ENCODE measurements at regions not wholly inside any gene's neighbourhood (a gene's known extent, or its start where the extent isn't known, plus 50 kb on each side); places are given as distances from the start of the nearest gene placed in this dataset.

- Histone ChIP-seq H3K27ac (ENCODE audit: low read depth in 2 of 2, low read length in 1 of 2) (no peak overlapping the region), H2AFZ (ENCODE audit: low read depth) (no peak overlapping the region), H3K4me1 (ENCODE audit: control insufficient read depth in 1 of 2, insufficient read depth in 2 of 2, low read depth in 1 of 2, low read length in 1 of 2) (no peaks in the 10 kb centered on the region), H3K27me3 (ENCODE audit: insufficient read depth) (no peaks in the 10 kb centered on the region), H4K20me1 (ENCODE audit: insufficient read depth) (no peaks in the 10 kb centered on the region), H3K9me3 (no peaks in the 10 kb centered on the region), H3K36me3 (replicated peaks in 1 of 2; ENCODE audit: control insufficient read depth in 1 of 2, insufficient read depth in 2 of 2, low read length in 1 of 2) (no peaks in the 10 kb centered on the region), H3F3A (replicated peaks; ENCODE audit: insufficient read depth) (peaks cover 4% of the 10 kb centered on the region), H3K4me3 (ENCODE audit: low read depth in 2 of 2, low read length in 1 of 2) (no peak overlapping the region), H3K79me2 (ENCODE audit: insufficient read depth) (no peaks in the 10 kb centered on the region), H3K9ac (no peak overlapping the region), H3K9me2 (no peaks in the 10 kb centered on the region), H3K4me2 (no peak overlapping the region)
- DNase-seq = no peak
- ChIA-PET POLR2A (no interaction called here), CTCF (interaction anchor here (0.9 kb wide), 1 partner anchor 9 kb away, joined by 4 read pairs; no protein-coding TSS in a partner anchor)
- TF ChIP-seq TEAD4 (IDR thresholded peaks at IDR 0.05; ENCODE audit: borderline replicate concordance, insufficient read depth) (no peak), GATA2 (CRISPR knock-in tag; IDR thresholded peaks at IDR 0.05) (no peak), ELF1 (IDR thresholded peaks at IDR 0.05) (no peak), RFX5 (IDR thresholded peaks at IDR 0.05; ENCODE audit: low read length) (no peak), EP300 (IDR thresholded peaks at IDR 0.05; ENCODE audit: borderline replicate concordance in 1 of 2, low read depth in 1 of 2, low read length in 1 of 2) (no peak), CTCF (IDR thresholded peaks at IDR 0.05) (no peak)
Observed at GRCh38 chr2:180653481-180653880, 326.9 kb upstream of the UBE2E3 start.

DNA sequence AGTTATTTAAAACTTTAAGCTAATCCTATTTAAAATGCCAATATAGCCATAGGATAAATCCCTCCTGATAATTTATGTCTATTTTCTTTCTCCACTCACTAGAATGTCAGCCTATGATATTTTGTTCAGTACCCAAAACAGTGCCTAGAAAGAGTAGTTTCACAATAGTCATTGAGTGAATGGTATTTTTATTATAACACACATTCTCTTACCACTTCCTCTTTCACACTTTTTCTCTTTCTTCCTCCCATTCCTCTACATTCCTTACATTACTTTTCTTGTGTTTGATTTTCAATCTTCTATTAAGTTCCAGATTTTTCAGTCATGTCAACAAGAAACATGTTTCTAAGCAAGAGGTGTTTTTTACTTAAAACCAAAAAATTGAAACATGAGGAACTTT lies 327.6 kb upstream of the UBE2E3 start:
- TF ChIP-seq EP300 (IDR thresholded peaks at IDR 0.05; ENCODE audit: borderline replicate concordance in 1 of 2, low read depth in 1 of 2, low read length in 1 of 2) (no peak), CHD2 (IDR thresholded peaks at IDR 0.05; ENCODE audit: low read length, partially characterized antibody) (no peak), FOSL2 (IDR thresholded peaks at IDR 0.05; ENCODE audit: borderline replicate concordance, low read depth) (no peak), RFX5 (IDR thresholded peaks at IDR 0.05; ENCODE audit: low read length) (no peak), RCOR1 (IDR thresholded peaks at IDR 0.05; ENCODE audit: low read length) (no peak), TAF1 (IDR thresholded peaks at IDR 0.05; ENCODE audit: borderline replicate concordance, low read depth, low read length) (no peak), TCF12 (IDR thresholded peaks at IDR 0.05) (no peak), GABPA (IDR thresholded peaks at IDR 0.05; ENCODE audit: low read depth) (no peak), SIN3A (IDR thresholded peaks at IDR 0.05; ENCODE audit: borderline replicate concordance, low read depth, low read length) (no peak), ELF1 (IDR thresholded peaks at IDR 0.05) (no peak)
- TF ChIP-seq, protein P1, sequence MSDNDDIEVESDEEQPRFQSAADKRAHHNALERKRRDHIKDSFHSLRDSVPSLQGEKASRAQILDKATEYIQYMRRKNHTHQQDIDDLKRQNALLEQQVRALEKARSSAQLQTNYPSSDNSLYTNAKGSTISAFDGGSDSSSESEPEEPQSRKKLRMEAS (IDR thresholded peaks at IDR 0.05; ENCODE audit: low read depth) = no peak
- Histone ChIP-seq H3K27ac (ENCODE audit: low read depth in 2 of 2, low read length in 1 of 2) (no peak overlapping the region), H3K4me2 (no peak overlapping the region), H3K27me3 (ENCODE audit: insufficient read depth) (no peaks in the 10 kb centered on the region), H3K79me2 (ENCODE audit: insufficient read depth) (no peaks in the 10 kb centered on the region), H3K9me2 (no peaks in the 10 kb centered on the region), H3K4me1 (ENCODE audit: control insufficient read depth in 1 of 2, insufficient read depth in 2 of 2, low read depth in 1 of 2, low read length in 1 of 2) (no peaks in the 10 kb centered on the region), H3F3A (replicated peaks; ENCODE audit: insufficient read depth) (peaks cover 4% of the 10 kb centered on the region), H2AFZ (ENCODE audit: low read depth) (no peak overlapping the region), H3K9me3 (no peaks in the 10 kb centered on the region), H4K20me1 (ENCODE audit: insufficient read depth) (no peaks in the 10 kb centered on the region), H3K9ac (no peak overlapping the region), H3K36me3 (replicated peaks in 1 of 2; ENCODE audit: control insufficient read depth in 1 of 2, insufficient read depth in 2 of 2, low read length in 1 of 2) (no peaks in the 10 kb centered on the region), H3K4me3 (ENCODE audit: low read depth in 2 of 2, low read length in 1 of 2) (no peak overlapping the region)
- ChIA-PET POLR2A (no interaction called here), CTCF (interaction anchor here (0.9 kb wide), 1 partner anchor 10 kb away, joined by 4 read pairs; no protein-coding TSS in a partner anchor)
- DNase-seq = no peak

Measured in SK-N-SH (cell line).